H1 (cell line): ENCODE measurements at regions not wholly inside any gene's neighbourhood (a gene's known extent, or its start where the extent isn't known, plus 50 kb on each side); places are given as distances from the start of the nearest gene placed in this dataset.

ENCODE experiments used
- CHD7 ChIP-seq: fragments of 300-600 bp; sonication (generic); IDR thresholded peaks from 2 replicates; pipeline ENCODE4 v1.7.1; 2012; ENCODE audit warnings: low read length, moderate library complexity, mild to moderate bottlenecking, inconsistent platforms; ENCODE audit not compliant: insufficient replicate concordance
- EGR1 ChIP-seq: IDR thresholded peaks from 2 replicates; pipeline ENCODE4 v1.6.1; 2011; ENCODE audit warnings: low read depth, low read length, borderline replicate concordance
- PHF8 ChIP-seq: fragments of 200-600 bp; sonication (generic); conservative IDR thresholded peaks from 2 replicates; pipeline ENCODE4 v1.7.1; 2012; ENCODE audit warnings: low read depth, mild to moderate bottlenecking, inconsistent platforms, low read length, moderate library complexity
- SRF ChIP-seq: IDR thresholded peaks from 2 replicates; pipeline ENCODE4 v1.6.1; 2011; ENCODE audit warnings: mild to moderate bottlenecking, low read depth, low read length, moderate library complexity
- USF2 ChIP-seq: IDR thresholded peaks from 2 replicates; pipeline ENCODE4 v1.6.1; 2011; ENCODE audit warnings: low read length, improper control_type of control experiment

DNA sequence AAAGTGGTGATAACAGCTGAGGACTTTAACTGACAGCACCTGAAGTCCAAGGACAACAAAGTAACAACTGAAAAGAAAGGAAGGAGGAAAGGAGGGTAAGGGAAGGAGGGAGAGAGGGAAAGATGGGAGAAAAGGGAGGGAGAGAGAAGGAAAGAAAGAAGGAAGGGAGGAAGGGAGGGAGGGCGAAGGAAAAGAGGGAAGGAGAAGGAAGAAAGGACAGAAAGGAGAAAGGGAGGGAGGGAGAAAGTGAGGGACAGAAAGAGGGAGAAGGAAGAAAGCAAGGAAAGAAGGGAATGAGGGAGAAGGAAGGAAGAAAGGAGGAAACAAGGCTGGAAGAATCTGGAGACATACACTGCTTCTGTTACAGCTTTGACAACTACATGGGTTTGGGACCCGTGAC lies 494.4 kb downstream of the FUT8 start (continued):
- TF ChIP-seq CHD7 = no peak
- TF ChIP-seq SRF = no peak
- no peak for TF ChIP-seq EGR1
- TF ChIP-seq PHF8 = no peak
- no peak for TF ChIP-seq USF2
